Esophagus mucosa (tissue), 1 donor: ENCODE measurements at regions not wholly inside any gene's neighbourhood (a gene's known extent, or its start where the extent isn't known, plus 50 kb on each side); places are given as distances from the start of the nearest gene placed in this dataset.
A peak's percentile ranks its signal among the peaks of the same experiment; 100 is the strongest.

Experiments used
- ATAC-seq: fragments of 200-7000 bp; cut with Tn5 transposase; one replicate; pipeline ENCODE4 v1.9.1; 2020
- donor health status: DM: yes; HTN: yes; CAD: no.

GRCh38 chr7:32169228-32169627 lies 99.0 kb upstream of the PDE1C start:
- ATAC-seq, result no peak

- no peak for ATAC-seq
Observed at GRCh38 chr7:32167815-32168214, 97.6 kb upstream of the PDE1C start.

- ATAC-seq, result no peak
Observed at GRCh38 chr7:32167256-32167655, 97.0 kb upstream of the PDE1C start.

GRCh38 chr7:32164341-32164996 lies 94.3 kb upstream of the PDE1C start:
- peak; percentile 85 for ATAC-seq

- ATAC-seq, result no peak
Observed at GRCh38 chr7:32163896-32164295, 93.7 kb upstream of the PDE1C start.

GRCh38 chr7:32163141-32163806 lies 93.1 kb upstream of the PDE1C start:
- ATAC-seq, result peak; percentile 76

- no peak for ATAC-seq
Observed at GRCh38 chr7:32161708-32162107, 91.5 kb upstream of the PDE1C start.

GRCh38 chr7:32158751-32159745 lies 88.8 kb upstream of the PDE1C start:
- no peak for ATAC-seq

- no peak for ATAC-seq
Observed at GRCh38 chr7:32158076-32158475, 87.9 kb upstream of the PDE1C start.

- ATAC-seq, result peak; percentile 69
Observed at GRCh38 chr7:32155712-32156111, 85.5 kb upstream of the PDE1C start.

- no peak for ATAC-seq
Observed at GRCh38 chr7:32154797-32155196, 84.6 kb upstream of the PDE1C start.

- no peak for ATAC-seq
Observed at GRCh38 chr7:32153006-32153405, 82.8 kb upstream of the PDE1C start.

GRCh38 chr7:32152576-32152975 lies 82.4 kb upstream of the PDE1C start:
- no peak for ATAC-seq

GRCh38 chr7:32150589-32150988 lies 80.4 kb upstream of the PDE1C start:
- no peak for ATAC-seq

- no peak for ATAC-seq
Observed at GRCh38 chr7:32150039-32150438, 79.8 kb upstream of the PDE1C start.

- no peak for ATAC-seq
Observed at GRCh38 chr7:32147546-32148268, 77.5 kb upstream of the PDE1C start.

- no peak for ATAC-seq
Observed at GRCh38 chr7:32145911-32146310, 75.7 kb upstream of the PDE1C start.

GRCh38 chr7:32144676-32145075 lies 74.5 kb upstream of the PDE1C start:
- ATAC-seq, result no peak

GRCh38 chr7:32143301-32143700 lies 73.1 kb upstream of the PDE1C start:
- ATAC-seq, result no peak

GRCh38 chr7:32142649-32143048 lies 72.4 kb upstream of the PDE1C start:
- no peak for ATAC-seq

- ATAC-seq, result no peak
Observed at GRCh38 chr7:32140210-32140939, 70.2 kb upstream of the PDE1C start.

GRCh38 chr7:32137059-32137458 lies 66.9 kb upstream of the PDE1C start:
- ATAC-seq, result no peak
